Ectodermal cell (in vitro differentiated cells): ENCODE measurements at regions not wholly inside any gene's neighbourhood (a gene's known extent, or its start where the extent isn't known, plus 50 kb on each side); places are given as distances from the start of the nearest gene placed in this dataset.
"Not testable (repeated sequence)": the region's sequence is repeated elsewhere in the genome, so short reads cannot be mapped to it uniquely, and the experiment has no call there.

Experiments used
- H3K27ac ChIP-seq: 2 replicates; pipeline ENCODE4 v1.7.0; 2013; ENCODE audit warnings: mild to moderate bottlenecking, low read depth, low read length; ENCODE audit not compliant: insufficient read depth, poor library complexity, severe bottlenecking
- H3K27me3 ChIP-seq: 2 replicates; pipeline ENCODE4 v1.7.0; 2013; ENCODE audit warnings: mild to moderate bottlenecking, low read length; ENCODE audit not compliant: insufficient read depth, control insufficient read depth, poor library complexity, severe bottlenecking
- H3K36me3 ChIP-seq: one replicate; pipeline ENCODE4 v1.7.0; 2013; ENCODE audit warnings: low read length; ENCODE audit not compliant: control insufficient read depth, insufficient read depth
- H3K4me1 ChIP-seq: one replicate; pipeline ENCODE4 v1.7.0; 2013; ENCODE audit warnings: low read length; ENCODE audit not compliant: control insufficient read depth, insufficient read depth
- H3K4me3 ChIP-seq: 2 replicates; pipeline ENCODE4 v1.7.0; 2013; ENCODE audit warnings: low read depth, low read length, control low read depth; ENCODE audit not compliant: insufficient read depth
- H3K9me3 ChIP-seq: 2 replicates; pipeline ENCODE4 v1.7.0; 2013; ENCODE audit warnings: mild to moderate bottlenecking, low read length, moderate library complexity; ENCODE audit not compliant: control insufficient read depth
- WGBS, 2 experiments: methylation state at CpG; one replicate each; pipeline ENCODE4 v1.1.7; 2013; ENCODE audit warnings: missing lambda C conversion rate in 2 of 2; 5-methylcytosine and 5-hydroxymethylcytosine counted together

DNA sequence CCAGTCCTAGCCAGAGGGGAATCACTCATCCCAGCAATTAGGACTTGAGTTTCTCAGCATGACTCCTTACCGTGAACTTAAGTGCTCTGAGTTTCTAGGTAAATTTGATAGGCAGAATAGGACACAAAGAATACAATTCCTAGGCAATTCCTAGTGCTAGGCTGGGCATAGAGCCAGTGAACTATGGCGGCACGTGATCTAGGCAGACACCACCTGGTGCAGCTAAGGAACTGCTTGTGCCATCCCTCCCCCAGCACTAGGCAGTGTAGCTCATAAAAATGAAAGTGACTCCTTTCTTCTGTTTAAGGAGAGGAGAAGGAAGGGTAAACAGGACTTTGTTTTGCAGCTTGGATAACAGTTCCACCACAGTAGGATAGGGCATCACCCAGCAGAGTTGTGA lies 736.3 kb upstream of the PCDH7 start:
- H3K36me3 ChIP-seq: no peaks in the 10 kb centered on the region

GRCh38 chr4:30001628-30002027 lies 718.5 kb upstream of the PCDH7 start:
- H3K4me1 ChIP-seq: no peaks in the 10 kb centered on the region
- WGBS, 2 experiments: 100% methylated on average over 1 of the region's 1 CpG; no CpG with 5 or more reads in 1 of the 2 experiments
- H3K27me3 ChIP-seq: no peaks in the 10 kb centered on the region
- H3K36me3 ChIP-seq: no peaks in the 10 kb centered on the region
- no peaks in the 10 kb centered on the region for H3K9me3 ChIP-seq
- no peak overlapping the region for H3K4me3 ChIP-seq
- no peak overlapping the region for H3K27ac ChIP-seq

More for the DNA sequence above, 736.3 kb upstream of the PCDH7 start:
- H3K4me1 ChIP-seq: no peaks in the 10 kb centered on the region
- H3K27ac ChIP-seq: no peak overlapping the region
- H3K4me3 ChIP-seq: no peak overlapping the region
- H3K9me3 ChIP-seq: no peaks in the 10 kb centered on the region
- 91 to 98% methylated on average over 3 of the region's 3 CpGs for WGBS, 2 experiments
- H3K27me3 ChIP-seq: no peaks in the 10 kb centered on the region

GRCh38 chr4:30002341-30002740 lies 717.8 kb upstream of the PCDH7 start:
- no peaks in the 10 kb centered on the region for H3K4me1 ChIP-seq
- no peaks in the 10 kb centered on the region for H3K9me3 ChIP-seq
- H3K36me3 ChIP-seq: no peaks in the 10 kb centered on the region
- H3K4me3 ChIP-seq: no peak overlapping the region
- H3K27me3 ChIP-seq: no peaks in the 10 kb centered on the region
- no peak overlapping the region for H3K27ac ChIP-seq
- 90 to 95% methylated on average over 3 of the region's 3 CpGs for WGBS, 2 experiments

DNA sequence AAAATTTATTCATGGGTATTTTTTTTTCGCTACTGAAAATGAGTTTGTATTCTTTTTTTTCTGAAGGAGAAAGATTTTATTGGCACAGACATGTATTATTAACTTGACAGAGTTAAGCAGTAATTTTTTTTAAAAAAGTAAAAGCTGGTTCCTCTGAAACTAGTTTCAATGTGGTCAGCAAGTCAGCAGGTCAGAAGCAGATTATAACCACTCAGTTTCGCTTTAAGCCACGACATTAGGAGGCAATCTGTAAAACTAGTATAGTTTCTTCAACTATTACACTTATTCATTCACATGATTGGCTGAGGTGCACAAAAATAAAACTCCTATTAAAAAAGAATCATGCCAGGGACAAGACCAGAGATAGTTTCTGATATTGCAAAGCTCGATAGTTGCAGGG lies 714.2 kb upstream of the PCDH7 start:
- H3K27ac ChIP-seq: no peak overlapping the region
- H3K27me3 ChIP-seq: no peaks in the 10 kb centered on the region
- H3K9me3 ChIP-seq: no peaks in the 10 kb centered on the region
- WGBS, 2 experiments: 92 to 100% methylated on average over 4 of the region's 4 CpGs
- no peak overlapping the region for H3K4me3 ChIP-seq
- H3K36me3 ChIP-seq: no peaks in the 10 kb centered on the region
- no peaks in the 10 kb centered on the region for H3K4me1 ChIP-seq

GRCh38 chr4:30024526-30024925 lies 695.6 kb upstream of the PCDH7 start:
- Histone ChIP-seq H3K27ac (no peak overlapping the region), H3K9me3 (no peaks in the 10 kb centered on the region), H3K36me3 (no peaks in the 10 kb centered on the region), H3K4me1 (no peaks in the 10 kb centered on the region), H3K27me3 (no peaks in the 10 kb centered on the region), H3K4me3 (no peak overlapping the region)
- WGBS, 2 experiments: 93 to 95% methylated on average over 2 of the region's 2 CpGs

DNA sequence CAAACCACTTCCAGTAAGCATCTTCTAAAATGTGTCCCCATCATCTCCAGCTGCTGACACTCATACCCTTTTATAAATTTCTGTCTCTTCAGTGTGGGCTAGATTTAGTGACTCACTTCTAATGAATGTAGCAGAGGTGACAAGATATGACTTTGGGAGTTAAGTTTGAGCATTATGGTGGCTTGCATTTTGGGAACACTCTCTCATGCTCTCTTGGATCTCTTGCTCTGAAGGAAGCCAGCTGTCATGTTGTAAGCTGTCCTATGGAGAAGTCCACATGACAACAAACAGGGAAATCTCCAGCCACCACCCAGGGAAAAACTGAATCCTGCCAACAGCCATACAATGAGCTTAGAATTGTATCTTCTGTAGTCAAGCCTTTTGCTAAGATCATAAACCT lies 691.3 kb upstream of the PCDH7 start:
- H3K36me3 ChIP-seq: no peaks in the 10 kb centered on the region
- no peaks in the 10 kb centered on the region for H3K9me3 ChIP-seq
- no peak overlapping the region for H3K4me3 ChIP-seq
- no peaks in the 10 kb centered on the region for H3K27me3 ChIP-seq
- H3K4me1 ChIP-seq: no peaks in the 10 kb centered on the region
- no peak overlapping the region for H3K27ac ChIP-seq

DNA sequence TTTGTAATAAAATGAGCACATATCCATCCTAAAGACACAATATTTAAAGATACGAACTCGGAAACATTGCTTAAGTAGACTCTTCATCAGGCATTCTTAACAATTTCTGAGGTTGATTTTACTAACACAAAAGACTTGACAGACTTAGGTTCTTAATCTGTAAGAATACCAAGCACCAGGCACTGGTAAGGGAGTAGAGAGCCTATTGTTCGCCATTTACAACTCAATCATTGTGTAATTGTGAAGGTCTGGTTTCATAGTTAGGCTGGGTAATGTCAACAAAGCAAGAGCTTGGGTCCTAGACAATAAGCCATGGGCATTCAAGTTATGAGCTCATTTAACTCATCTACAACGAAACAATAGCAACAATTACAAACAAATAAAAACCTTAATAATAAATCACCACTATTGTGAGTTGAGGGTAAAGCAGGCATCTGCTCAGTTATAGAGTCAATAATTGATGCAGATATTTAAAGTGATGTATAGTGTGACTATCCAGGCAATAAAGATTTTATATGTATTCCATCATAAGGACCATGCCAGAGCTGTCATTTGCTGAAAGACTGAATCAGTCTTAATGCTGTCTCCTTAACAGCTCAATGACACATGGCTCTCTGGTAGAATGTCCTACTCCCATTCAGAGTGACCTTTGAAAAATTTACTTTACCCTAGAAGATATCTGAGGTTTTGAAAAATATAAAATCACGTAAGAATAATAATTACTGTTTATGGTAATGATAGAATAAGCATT lies 664.0 kb upstream of the PCDH7 start:
- Histone ChIP-seq H3K27me3 (no peaks in the 10 kb centered on the region), H3K4me1 (no peaks in the 10 kb centered on the region), H3K27ac (no peak overlapping the region), H3K9me3 (no peaks in the 10 kb centered on the region), H3K4me3 (no peak overlapping the region), H3K36me3 (no peaks in the 10 kb centered on the region)
- 88 to 89% methylated on average over 3 to 4 of the region's 5 CpGs for WGBS, 2 experiments

DNA sequence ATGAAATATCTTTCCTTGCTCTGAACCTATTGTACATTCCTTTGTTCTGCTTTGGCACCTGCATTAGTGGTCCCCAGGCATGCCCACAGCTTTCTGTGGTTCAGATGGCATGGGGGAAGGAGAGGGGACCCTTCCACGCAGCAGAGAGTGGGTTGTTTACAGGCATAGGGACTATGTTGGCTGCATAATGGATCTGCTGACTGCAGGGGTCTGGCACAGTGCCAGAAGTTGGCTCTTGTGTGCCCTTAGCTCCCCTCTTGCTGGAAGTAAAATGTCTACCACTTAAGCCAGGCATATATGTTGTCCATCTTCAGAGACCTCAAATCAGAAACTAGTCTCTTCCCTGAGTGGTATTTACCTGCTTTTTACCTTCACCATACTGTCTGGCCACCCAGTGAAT lies 651.9 kb upstream of the PCDH7 start:
- no peaks in the 10 kb centered on the region for H3K27me3 ChIP-seq
- H3K27ac ChIP-seq: no peak overlapping the region
- no peak overlapping the region for H3K4me3 ChIP-seq
- H3K9me3 ChIP-seq: no peaks in the 10 kb centered on the region
- WGBS, 2 experiments: 46 to 60% methylated on average over 1 of the region's 1 CpG
- H3K4me1 ChIP-seq: no peaks in the 10 kb centered on the region
- H3K36me3 ChIP-seq: no peaks in the 10 kb centered on the region

GRCh38 chr4:30073011-30073710 lies 647.0 kb upstream of the PCDH7 start:
- Histone ChIP-seq H3K27me3 (no peaks in the 10 kb centered on the region), H3K27ac (no peak overlapping the region), H3K9me3 (no peaks in the 10 kb centered on the region), H3K36me3 (no peaks in the 10 kb centered on the region), H3K4me3 (no peak overlapping the region), H3K4me1 (no peaks in the 10 kb centered on the region)
- WGBS, 2 experiments: 83% methylated on average over 2 to 3 of the region's 3 CpGs

GRCh38 chr4:30092420-30093128 lies 627.6 kb upstream of the PCDH7 start:
- not testable (repeated sequence) for H3K4me1 ChIP-seq, H3K27ac ChIP-seq, H3K4me3 ChIP-seq, H3K36me3 ChIP-seq, H3K27me3 ChIP-seq, H3K9me3 ChIP-seq
- 97% methylated on average over 37 of the region's 37 CpGs for WGBS, 2 experiments
